ENCODE measurements at regions not wholly inside any gene's neighbourhood (a gene's known extent, or its start where the extent isn't known, plus 50 kb on each side); places are given as distances from the start of the nearest gene placed in this dataset.

GRCh38 chr20:60751826-60752225 lies 500.2 kb upstream of the CDH4 start:
- Histone ChIP-seq H3K79me2 (ENCODE audit: insufficient read depth, low read depth, low read length) (no peaks in the 10 kb centered on the region), H3K27ac (ENCODE audit: low read depth, low read length, poor library complexity, severe bottlenecking) (no peak overlapping the region), H3K4me1 (ENCODE audit: insufficient read depth, low read length, poor library complexity, severe bottlenecking) (no peaks in the 10 kb centered on the region), H2AFZ (ENCODE audit: low read length) (no peak overlapping the region), H3K36me3 (ENCODE audit: insufficient read depth, low read length) (no peaks in the 10 kb centered on the region), H3K9me3 (ENCODE audit: low read length) (no peaks in the 10 kb centered on the region), H3K4me2 (ENCODE audit: low read length) (no peak overlapping the region), H3K9me2 (ENCODE audit: insufficient read depth, low read length) (no peaks in the 10 kb centered on the region), H4K20me1 (ENCODE audit: insufficient read depth, low read length) (no peaks in the 10 kb centered on the region), H3K4me3 (ENCODE audit: low read depth, low read length, poor library complexity, severe bottlenecking) (no peak overlapping the region)
- TF ChIP-seq EZH2phosphoT487 (IDR thresholded peaks at IDR 0.05; ENCODE audit: borderline replicate concordance, low read depth, low read length) = no peak
- TF ChIP-seq, protein P1, sequence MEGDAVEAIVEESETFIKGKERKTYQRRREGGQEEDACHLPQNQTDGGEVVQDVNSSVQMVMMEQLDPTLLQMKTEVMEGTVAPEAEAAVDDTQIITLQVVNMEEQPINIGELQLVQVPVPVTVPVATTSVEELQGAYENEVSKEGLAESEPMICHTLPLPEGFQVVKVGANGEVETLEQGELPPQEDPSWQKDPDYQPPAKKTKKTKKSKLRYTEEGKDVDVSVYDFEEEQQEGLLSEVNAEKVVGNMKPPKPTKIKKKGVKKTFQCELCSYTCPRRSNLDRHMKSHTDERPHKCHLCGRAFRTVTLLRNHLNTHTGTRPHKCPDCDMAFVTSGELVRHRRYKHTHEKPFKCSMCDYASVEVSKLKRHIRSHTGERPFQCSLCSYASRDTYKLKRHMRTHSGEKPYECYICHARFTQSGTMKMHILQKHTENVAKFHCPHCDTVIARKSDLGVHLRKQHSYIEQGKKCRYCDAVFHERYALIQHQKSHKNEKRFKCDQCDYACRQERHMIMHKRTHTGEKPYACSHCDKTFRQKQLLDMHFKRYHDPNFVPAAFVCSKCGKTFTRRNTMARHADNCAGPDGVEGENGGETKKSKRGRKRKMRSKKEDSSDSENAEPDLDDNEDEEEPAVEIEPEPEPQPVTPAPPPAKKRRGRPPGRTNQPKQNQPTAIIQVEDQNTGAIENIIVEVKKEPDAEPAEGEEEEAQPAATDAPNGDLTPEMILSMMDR (conservative IDR thresholded peaks at IDR 0.05; ENCODE audit: low read length) = no peak
- DNase-seq (ENCODE audit: low spot score) = no peak
- POLR2A ChIA-PET = no interaction called here
- CTCF ChIA-PET (ENCODE audit: unreplicated experiment) = no interaction called here
- intact Hi-C loops (cut with micrococcal nuclease; ENCODE audit: unreplicated experiment) = no loop called here
- no TSS peak for BruUV-seq (replicated peaks)

- Histone ChIP-seq H3K4me2 (ENCODE audit: low read length) (no peak overlapping the region), H3K4me3 (ENCODE audit: low read depth, low read length, poor library complexity, severe bottlenecking) (no peak overlapping the region), H2AFZ (ENCODE audit: low read length) (no peak overlapping the region), H3K79me2 (ENCODE audit: insufficient read depth, low read depth, low read length) (no peaks in the 10 kb centered on the region), H4K20me1 (ENCODE audit: insufficient read depth, low read length) (no peaks in the 10 kb centered on the region), H3K9me3 (ENCODE audit: low read length) (no peaks in the 10 kb centered on the region), H3K4me1 (ENCODE audit: insufficient read depth, low read length, poor library complexity, severe bottlenecking) (no peaks in the 10 kb centered on the region), H3K9me2 (ENCODE audit: insufficient read depth, low read length) (no peaks in the 10 kb centered on the region), H3K27ac (ENCODE audit: low read depth, low read length, poor library complexity, severe bottlenecking) (no peak overlapping the region), H3K36me3 (ENCODE audit: insufficient read depth, low read length) (no peaks in the 10 kb centered on the region)
- intact Hi-C loops (cut with micrococcal nuclease; ENCODE audit: unreplicated experiment) = no loop called here
- DNase-seq (ENCODE audit: low spot score) = no peak
- ChIA-PET CTCF (ENCODE audit: unreplicated experiment) (no interaction called here), POLR2A (no interaction called here)
- BruUV-seq (replicated peaks) = no TSS peak
- TF ChIP-seq, protein P1 (conservative IDR thresholded peaks at IDR 0.05; ENCODE audit: low read length) = no peak
- no peak for TF ChIP-seq EZH2phosphoT487 (IDR thresholded peaks at IDR 0.05; ENCODE audit: borderline replicate concordance, low read depth, low read length)
These were observed 499.2 kb upstream of the CDH4 start for GRCh38 chr20:60752741-60753420.

DNA sequence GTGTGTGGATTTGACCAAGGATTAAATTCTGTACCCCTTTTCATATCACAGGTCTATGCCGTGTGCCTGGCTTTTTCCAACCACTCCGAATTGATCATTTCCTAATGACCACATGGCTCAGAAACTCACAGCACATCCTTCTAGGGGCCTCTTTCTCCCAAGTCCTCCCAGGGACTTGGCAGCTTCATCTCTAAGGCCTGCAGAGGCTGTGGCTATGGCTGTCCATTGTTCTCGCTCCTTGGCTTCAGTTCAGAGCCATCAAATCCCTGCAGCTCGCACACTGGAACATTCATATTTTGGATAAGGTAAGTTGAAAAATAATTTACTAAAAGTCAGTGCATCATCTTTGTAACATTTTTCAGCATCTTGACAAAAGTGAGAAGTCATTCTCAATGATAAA lies 497.2 kb upstream of the CDH4 start:
- Histone ChIP-seq H3K4me3 (ENCODE audit: low read depth, low read length, poor library complexity, severe bottlenecking) (no peak overlapping the region), H3K27ac (ENCODE audit: low read depth, low read length, poor library complexity, severe bottlenecking) (no peak overlapping the region), H4K20me1 (ENCODE audit: insufficient read depth, low read length) (no peaks in the 10 kb centered on the region), H2AFZ (ENCODE audit: low read length) (no peak overlapping the region), H3K9me2 (ENCODE audit: insufficient read depth, low read length) (no peaks in the 10 kb centered on the region), H3K4me2 (ENCODE audit: low read length) (no peak overlapping the region), H3K9me3 (ENCODE audit: low read length) (no peaks in the 10 kb centered on the region), H3K79me2 (ENCODE audit: insufficient read depth, low read depth, low read length) (no peaks in the 10 kb centered on the region), H3K4me1 (ENCODE audit: insufficient read depth, low read length, poor library complexity, severe bottlenecking) (no peaks in the 10 kb centered on the region), H3K36me3 (ENCODE audit: insufficient read depth, low read length) (no peaks in the 10 kb centered on the region)
- ChIA-PET POLR2A (no interaction called here), CTCF (ENCODE audit: unreplicated experiment) (no interaction called here)
- no peak for DNase-seq (ENCODE audit: low spot score)
- intact Hi-C loops (cut with micrococcal nuclease; ENCODE audit: unreplicated experiment) = no loop called here
- no TSS peak for BruUV-seq (replicated peaks)
- TF ChIP-seq, protein P1 (conservative IDR thresholded peaks at IDR 0.05; ENCODE audit: low read length) = no peak

Data from OCI-LY7 (cell line).